GM18868 (cell line): ENCODE measurements at regions not wholly inside any gene's neighbourhood (a gene's known extent, or its start where the extent isn't known, plus 50 kb on each side); places are given as distances from the start of the nearest gene placed in this dataset.
"Not testable (repeated sequence)": the region's sequence is repeated elsewhere in the genome, so short reads cannot be mapped to it uniquely, and the experiment has no call there.

Experiments used
- ATAC-seq: cut with Tn5 transposase; IDR thresholded peaks from one replicate; pipeline ENCODE4 v1.9.1; 2021; ENCODE audit warnings: mild to moderate bottlenecking, moderate library complexity; ENCODE audit not compliant: unreplicated experiment

DNA sequence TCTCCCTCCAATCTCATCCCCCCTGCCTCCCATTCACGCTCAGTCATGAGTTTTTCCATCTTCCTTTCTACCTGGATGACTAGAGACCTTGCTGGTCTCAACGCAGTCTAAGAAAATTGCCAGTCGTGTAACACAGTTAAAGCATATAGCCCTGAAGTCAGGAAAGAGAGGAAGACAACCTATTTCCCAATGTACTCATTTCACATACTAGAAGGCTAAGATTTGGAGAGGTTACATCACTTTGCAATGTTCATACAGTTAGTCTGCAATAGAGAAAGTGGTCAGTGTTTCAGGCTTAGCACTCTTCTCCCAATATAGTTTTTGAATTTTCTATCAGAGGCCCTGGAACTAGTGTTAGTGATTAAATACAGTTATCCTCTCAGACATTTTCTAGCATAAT lies 278.6 kb downstream of the EDEM1 start:
- no peak for ATAC-seq

- no peak for ATAC-seq
Measured at GRCh38 chr3:5466717-5467116, 279.2 kb downstream of the EDEM1 start.

GRCh38 chr3:5473471-5473870 lies 286.0 kb downstream of the EDEM1 start:
- no peak for ATAC-seq

- ATAC-seq = no peak
Measured at GRCh38 chr3:5476403-5476802, 288.9 kb downstream of the EDEM1 start.

GRCh38 chr3:5479229-5479799 lies 291.8 kb downstream of the EDEM1 start:
- ATAC-seq = no peak

GRCh38 chr3:5480190-5480589 lies 292.7 kb downstream of the EDEM1 start:
- ATAC-seq = no peak

- ATAC-seq = no peak
Measured at GRCh38 chr3:5485427-5485826, 297.9 kb downstream of the EDEM1 start.

- ATAC-seq = no peak
Measured at GRCh38 chr3:5488771-5489170, 301.3 kb downstream of the EDEM1 start.

DNA sequence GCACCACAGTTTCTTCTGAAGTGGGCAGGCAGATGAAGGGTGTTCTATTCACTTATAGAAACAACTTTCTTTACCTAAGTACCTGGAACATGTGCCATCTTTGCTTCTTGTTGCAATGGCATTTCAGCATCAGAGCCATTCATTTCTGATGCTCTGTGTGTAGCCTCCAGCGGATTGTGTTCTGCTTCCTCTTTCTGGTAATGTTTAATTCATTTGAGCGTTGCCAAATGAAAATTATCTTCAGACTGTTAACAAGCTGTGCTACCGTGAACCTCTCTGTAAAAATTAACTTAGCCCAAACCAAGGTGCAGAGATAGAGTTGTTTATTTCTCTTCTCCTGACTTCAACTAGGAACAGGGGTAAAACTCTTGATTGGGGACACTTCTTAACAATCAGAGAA lies 302.0 kb downstream of the EDEM1 start:
- ATAC-seq = no peak

GRCh38 chr3:5494905-5495519 lies 307.5 kb downstream of the EDEM1 start:
- ATAC-seq = no peak

GRCh38 chr3:5497497-5497896 lies 310.0 kb downstream of the EDEM1 start:
- no peak for ATAC-seq

- peak; percentile 38 for ATAC-seq
Measured at GRCh38 chr3:5498981-5499380, 311.5 kb downstream of the EDEM1 start.

DNA sequence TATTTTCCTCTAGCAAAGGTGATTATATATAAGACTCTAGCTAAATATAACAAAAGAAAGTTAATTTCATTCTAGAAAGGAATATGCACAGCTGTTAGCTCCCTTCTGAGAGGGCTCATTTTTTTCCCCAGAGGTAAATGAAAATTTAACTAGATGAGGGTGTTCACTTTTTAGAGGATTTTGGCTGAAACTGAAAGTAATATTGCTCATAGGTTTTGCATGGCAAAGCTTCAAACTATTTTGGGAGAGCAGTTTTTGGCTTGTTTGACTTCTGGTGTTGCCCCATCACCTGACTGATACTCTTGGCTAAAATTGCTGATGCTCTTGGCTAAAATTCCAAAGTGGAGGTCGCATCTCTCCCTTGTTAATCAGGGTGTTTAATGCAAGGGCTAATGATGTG lies 311.9 kb downstream of the EDEM1 start:
- ATAC-seq = peak; percentile 81

- no peak for ATAC-seq
Measured at GRCh38 chr3:5503136-5503535, 315.6 kb downstream of the EDEM1 start.

DNA sequence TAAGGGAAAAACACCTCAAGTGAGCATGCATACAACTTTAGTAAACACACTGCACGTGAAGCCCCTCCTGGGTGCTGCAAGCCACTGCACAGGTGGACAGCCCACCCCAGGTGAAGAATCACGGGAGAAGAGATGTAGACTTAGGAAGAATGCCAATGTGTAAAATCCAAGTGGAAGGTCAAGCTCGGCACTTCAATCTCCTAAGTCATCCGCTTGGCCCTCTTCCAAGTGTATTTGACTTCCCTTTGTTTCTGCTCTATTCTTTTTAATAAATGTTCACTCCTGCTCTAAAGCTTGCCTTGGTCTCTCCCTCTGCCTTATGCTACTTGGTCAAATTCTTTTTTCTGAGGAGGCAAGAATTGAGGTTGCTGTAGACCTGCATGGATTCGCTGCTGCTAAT lies 316.6 kb downstream of the EDEM1 start:
- ATAC-seq = no peak

- ATAC-seq = no peak
Measured at GRCh38 chr3:5505163-5505562, 317.7 kb downstream of the EDEM1 start.

DNA sequence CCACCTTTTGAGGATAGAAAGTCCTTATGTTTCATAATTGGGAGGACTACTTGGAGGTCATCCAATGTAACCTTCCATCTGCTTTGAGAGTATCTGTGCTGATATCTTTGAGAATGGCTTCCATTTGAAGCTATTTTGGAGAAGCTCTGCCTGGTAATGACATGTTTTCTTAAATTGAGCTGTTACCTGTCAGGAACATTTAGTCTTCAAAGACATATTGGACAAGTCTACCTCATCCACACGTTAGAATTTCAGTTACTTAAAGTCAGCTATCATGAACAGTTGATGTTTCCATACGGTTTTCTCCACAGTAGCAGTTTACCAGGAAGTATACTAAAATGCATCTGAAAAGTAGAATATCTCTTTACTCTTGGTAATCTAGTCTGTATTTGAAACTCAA lies 318.5 kb downstream of the EDEM1 start:
- ATAC-seq = no peak

DNA sequence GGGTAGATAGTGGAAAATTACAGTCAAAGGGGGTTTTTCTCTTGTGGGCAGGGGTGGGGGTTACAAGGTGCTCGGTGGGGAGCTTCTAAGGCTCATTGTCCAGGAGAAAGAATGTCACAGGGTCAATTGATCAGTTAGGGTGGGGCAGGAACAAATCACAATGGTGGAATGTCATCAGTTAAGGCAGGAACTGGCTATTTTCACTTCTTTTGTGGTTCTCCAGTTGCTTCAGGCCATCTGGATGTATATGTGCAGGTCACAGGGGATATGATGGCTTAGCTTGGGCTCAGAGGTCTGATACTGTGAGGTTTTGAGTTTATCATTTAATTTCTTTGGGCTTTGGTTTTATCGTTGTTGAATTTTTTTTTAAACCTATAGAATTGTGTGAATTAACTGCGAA lies 321.4 kb downstream of the EDEM1 start:
- ATAC-seq = not testable (repeated sequence)

DNA sequence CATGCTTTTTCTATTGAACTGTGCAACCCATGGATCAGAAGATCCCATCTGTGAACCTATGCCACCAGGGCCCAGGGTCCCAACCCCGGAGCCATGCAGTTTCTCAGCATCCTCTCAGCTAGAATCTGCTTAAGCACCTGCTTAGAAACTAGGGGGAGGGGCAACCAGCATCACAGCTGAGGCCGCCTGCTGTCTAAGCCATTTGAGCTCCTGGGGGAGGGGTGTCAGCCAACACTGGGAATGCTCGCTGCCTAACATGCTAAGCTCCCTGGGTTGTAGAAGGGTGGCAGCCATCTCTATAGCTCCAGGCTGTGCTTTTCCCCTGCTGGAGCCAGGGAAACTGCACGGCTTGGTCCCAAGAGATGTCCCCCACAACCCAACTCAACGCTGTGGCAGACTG lies 322.8 kb downstream of the EDEM1 start:
- ATAC-seq = no peak

GRCh38 chr3:5517921-5518320 lies 330.4 kb downstream of the EDEM1 start:
- no peak for ATAC-seq

GRCh38 chr3:5520237-5520636 lies 332.7 kb downstream of the EDEM1 start:
- ATAC-seq = no peak

GRCh38 chr3:5523125-5523524 lies 335.6 kb downstream of the EDEM1 start:
- no peak for ATAC-seq

DNA sequence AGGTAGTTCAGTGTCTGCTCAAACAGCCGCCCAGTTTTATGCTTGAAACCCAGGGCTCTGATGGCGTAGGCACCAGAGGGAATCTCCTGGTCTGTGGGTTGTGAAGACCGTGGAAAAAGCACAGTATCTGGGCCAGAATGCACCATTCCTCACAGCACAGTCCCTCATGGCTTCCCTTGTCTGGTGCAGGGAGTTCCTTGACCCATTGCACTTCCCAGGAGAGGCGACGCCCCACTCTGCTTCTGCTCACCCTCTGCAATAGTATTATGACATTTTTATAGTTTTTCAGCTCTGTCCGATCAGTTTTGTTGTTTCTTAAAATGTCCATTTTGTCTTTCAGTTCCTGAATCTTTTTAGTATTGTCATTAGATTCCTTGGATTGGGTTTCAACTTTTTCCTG lies 343.5 kb downstream of the EDEM1 start:
- ATAC-seq = no peak
